ENCODE measurements at regions not wholly inside any gene's neighbourhood (a gene's known extent, or its start where the extent isn't known, plus 50 kb on each side); places are given as distances from the start of the nearest gene placed in this dataset.

GRCh38 chr6:87926072-87926471, 121.6 kb upstream of the SPACA1 start:
- ATAC-seq (no peak), DNase-seq (no peak)
- CTCF ChIA-PET = no interaction called here
- Mint-ChIP-seq H3K36me3 (no peaks in the 10 kb centered on the region), H3K9me3 (ENCODE audit: low read depth) (no peaks in the 10 kb centered on the region), H3K27me3 (peaks cover 5% of the 10 kb centered on the region), H3K27ac (no peak overlapping the region), H3K4me3 (no peak overlapping the region), H3K4me1 (peaks cover 29% of the 10 kb centered on the region)

GRCh38 chr6:87925373-87926060, 122.1 kb upstream of the SPACA1 start:
- CTCF ChIA-PET = no interaction called here
- peak; percentile 67 for DNase-seq
- no peak overlapping the region for H3K27ac Mint-ChIP-seq
- H3K4me1 Mint-ChIP-seq = peaks cover 29% of the 10 kb centered on the region
- peaks cover 10% of the 10 kb centered on the region for H3K27me3 Mint-ChIP-seq
- no peaks in the 10 kb centered on the region for H3K36me3 Mint-ChIP-seq
- H3K9me3 Mint-ChIP-seq (ENCODE audit: low read depth) = no peaks in the 10 kb centered on the region
- H3K4me3 Mint-ChIP-seq = no peak overlapping the region
- ATAC-seq = peak; percentile 48

GRCh38 chr6:87923389-87924050, 124.1 kb upstream of the SPACA1 start:
- CTCF ChIA-PET = interaction anchor here (1.5 kb wide), 1 partner anchor 16 kb away, joined by 5 read pairs; no protein-coding TSS in a partner anchor
- no peak overlapping the region for H3K4me3 Mint-ChIP-seq
- H3K36me3 Mint-ChIP-seq = no peaks in the 10 kb centered on the region
- no peak overlapping the region for H3K27ac Mint-ChIP-seq
- no peak for ATAC-seq
- H3K27me3 Mint-ChIP-seq = peaks cover 23% of the 10 kb centered on the region
- H3K4me1 Mint-ChIP-seq = peaks cover 29% of the 10 kb centered on the region
- DNase-seq = no peak
- no peaks in the 10 kb centered on the region for H3K9me3 Mint-ChIP-seq (ENCODE audit: low read depth)

GRCh38 chr6:87922947-87923330, 124.7 kb upstream of the SPACA1 start:
- peak; percentile 79 for ATAC-seq
- H3K36me3 Mint-ChIP-seq = no peaks in the 10 kb centered on the region
- H3K4me1 Mint-ChIP-seq = peaks cover 29% of the 10 kb centered on the region
- H3K4me3 Mint-ChIP-seq = no peak overlapping the region
- DNase-seq = no peak
- H3K9me3 Mint-ChIP-seq (ENCODE audit: low read depth) = no peaks in the 10 kb centered on the region
- peaks cover 23% of the 10 kb centered on the region for H3K27me3 Mint-ChIP-seq
- CTCF ChIA-PET = interaction anchor here (1.5 kb wide), 1 partner anchor 15 kb away, joined by 5 read pairs; no protein-coding TSS in a partner anchor
- H3K27ac Mint-ChIP-seq = no peak overlapping the region

GRCh38 chr6:87922196-87922946, 125.3 kb upstream of the SPACA1 start:
- Mint-ChIP-seq H3K27ac (no peak overlapping the region), H3K4me3 (no peak overlapping the region)
- CTCF ChIA-PET = interaction anchor here (1.5 kb wide), 1 partner anchor 14 kb away, joined by 5 read pairs; no protein-coding TSS in a partner anchor

GRCh38 chr6:87921034-87921433, 126.6 kb upstream of the SPACA1 start:
- CTCF ChIA-PET = no interaction called here
- H3K4me3 Mint-ChIP-seq = no peak overlapping the region
- ATAC-seq (no peak), DNase-seq (no peak)
- no peaks in the 10 kb centered on the region for H3K36me3 Mint-ChIP-seq
- H3K4me1 Mint-ChIP-seq = peaks cover 28% of the 10 kb centered on the region
- peaks cover 31% of the 10 kb centered on the region for H3K27me3 Mint-ChIP-seq
- H3K27ac Mint-ChIP-seq = no peak overlapping the region
- H3K9me3 Mint-ChIP-seq (ENCODE audit: low read depth) = no peaks in the 10 kb centered on the region

More at GRCh38 chr6:87922196-87922946, 125.3 kb upstream of the SPACA1 start:
- ATAC-seq (no peak), DNase-seq (no peak)
- Mint-ChIP-seq H3K36me3 (no peaks in the 10 kb centered on the region), H3K4me1 (peaks cover 29% of the 10 kb centered on the region), H3K27me3 (peaks cover 23% of the 10 kb centered on the region), H3K9me3 (ENCODE audit: low read depth) (no peaks in the 10 kb centered on the region)

GRCh38 chr6:87920245-87920644, 127.4 kb upstream of the SPACA1 start:
- Mint-ChIP-seq H3K27me3 (peaks cover 35% of the 10 kb centered on the region), H3K27ac (no peak overlapping the region), H3K36me3 (no peaks in the 10 kb centered on the region), H3K4me1 (peaks cover 27% of the 10 kb centered on the region), H3K4me3 (no peak overlapping the region), H3K9me3 (ENCODE audit: low read depth) (no peaks in the 10 kb centered on the region)
- DNase-seq (no peak), ATAC-seq (no peak)
- CTCF ChIA-PET = no interaction called here

- no peak overlapping the region for H3K27ac Mint-ChIP-seq
- peaks cover 34% of the 10 kb centered on the region for H3K27me3 Mint-ChIP-seq
- peaks cover 25% of the 10 kb centered on the region for H3K4me1 Mint-ChIP-seq
- no peaks in the 10 kb centered on the region for H3K36me3 Mint-ChIP-seq
- H3K9me3 Mint-ChIP-seq (ENCODE audit: low read depth) = no peaks in the 10 kb centered on the region
- no peak overlapping the region for H3K4me3 Mint-ChIP-seq
- ATAC-seq (no peak), DNase-seq (no peak)
- CTCF ChIA-PET = no interaction called here
Observed at GRCh38 chr6:87919416-87919815, 128.2 kb upstream of the SPACA1 start.

GRCh38 chr6:87919001-87919400, 128.6 kb upstream of the SPACA1 start:
- CTCF ChIA-PET = no interaction called here

GRCh38 chr6:87918461-87918941, 129.1 kb upstream of the SPACA1 start:
- DNase-seq = no peak
- ATAC-seq = no peak
- H3K36me3 Mint-ChIP-seq = no peaks in the 10 kb centered on the region
- peaks cover 40% of the 10 kb centered on the region for H3K27me3 Mint-ChIP-seq
- CTCF ChIA-PET = interaction anchor here (1.4 kb wide), 1 partner anchor 11 kb away, joined by 3 read pairs; no protein-coding TSS in a partner anchor
- H3K27ac Mint-ChIP-seq = no peak overlapping the region
- no peaks in the 10 kb centered on the region for H3K9me3 Mint-ChIP-seq (ENCODE audit: low read depth)
- H3K4me1 Mint-ChIP-seq = peaks cover 25% of the 10 kb centered on the region
- no peak overlapping the region for H3K4me3 Mint-ChIP-seq

More at GRCh38 chr6:87919001-87919400, 128.6 kb upstream of the SPACA1 start:
- no peaks in the 10 kb centered on the region for H3K9me3 Mint-ChIP-seq (ENCODE audit: low read depth)
- H3K36me3 Mint-ChIP-seq = no peaks in the 10 kb centered on the region
- peaks cover 25% of the 10 kb centered on the region for H3K4me1 Mint-ChIP-seq
- H3K4me3 Mint-ChIP-seq = no peak overlapping the region
- DNase-seq (no peak), ATAC-seq (no peak)
- peaks cover 35% of the 10 kb centered on the region for H3K27me3 Mint-ChIP-seq
- no peak overlapping the region for H3K27ac Mint-ChIP-seq

GRCh38 chr6:87917886-87918285, 129.8 kb upstream of the SPACA1 start:
- ATAC-seq = no peak
- no peak for DNase-seq
- Mint-ChIP-seq H3K27ac (no peak overlapping the region), H3K9me3 (ENCODE audit: low read depth) (no peaks in the 10 kb centered on the region), H3K4me1 (peaks cover 21% of the 10 kb centered on the region), H3K27me3 (peaks cover 41% of the 10 kb centered on the region), H3K4me3 (no peak overlapping the region), H3K36me3 (no peaks in the 10 kb centered on the region)
- CTCF ChIA-PET = interaction anchor here (1.4 kb wide), 1 partner anchor 10 kb away, joined by 3 read pairs; no protein-coding TSS in a partner anchor

GRCh38 chr6:87916446-87916845, 131.2 kb upstream of the SPACA1 start:
- Mint-ChIP-seq H3K9me3 (ENCODE audit: low read depth) (no peaks in the 10 kb centered on the region), H3K4me1 (peaks cover 16% of the 10 kb centered on the region), H3K36me3 (no peaks in the 10 kb centered on the region), H3K4me3 (no peak overlapping the region), H3K27ac (no peak overlapping the region), H3K27me3 (peaks cover 44% of the 10 kb centered on the region)
- DNase-seq (no peak), ATAC-seq (no peak)
- CTCF ChIA-PET = interaction anchor here (1.6 kb wide), 1 partner anchor 14 kb away, joined by 5 read pairs; no protein-coding TSS in a partner anchor

GRCh38 chr6:87914637-87915395, 132.8 kb upstream of the SPACA1 start:
- Mint-ChIP-seq H3K27ac (no peak overlapping the region), H3K36me3 (peaks cover 1% of the 10 kb centered on the region), H3K9me3 (ENCODE audit: low read depth) (peaks cover 2% of the 10 kb centered on the region), H3K4me3 (no peak overlapping the region), H3K27me3 (peaks cover 53% of the 10 kb centered on the region), H3K4me1 (peaks cover 16% of the 10 kb centered on the region)
- CTCF ChIA-PET = interaction anchor here (1.6 kb wide), 1 partner anchor 16 kb away, joined by 5 read pairs; no protein-coding TSS in a partner anchor
- ATAC-seq = no peak
- peak; percentile 45 for DNase-seq

Measured in activated CD8-positive, alpha-beta memory T cell treated with anti-CD3 and anti-CD28 coated beads, Interleukin-2, amount 10 ng/mL, durations not matched to agents 7 days and 5 days (primary cell).